Coronary artery (tissue), 2 donors: ENCODE measurements at regions not wholly inside any gene's neighbourhood (a gene's known extent, or its start where the extent isn't known, plus 50 kb on each side); places are given as distances from the start of the nearest gene placed in this dataset.

Source experiments
- DNase-seq: peaks from one replicate; pipeline ENCODE4 v3.0.0-alpha.2; 2017; ENCODE audit warnings: low spot score
- H3K27ac ChIP-seq, 2 donors: fragments of 200-600 bp; sonication (generic); one replicate each; pipeline ENCODE4 v1.5.1; 2016 to 2019
- H3K4me3 ChIP-seq: fragments of 200-600 bp; sonication (generic); 2 replicates; pipeline ENCODE4 v1.5.1; 2016; ENCODE audit warnings: mild to moderate bottlenecking, moderate library complexity
- TF ChIP-seq, protein P1 (sequence below): fragments of 200-600 bp; sonication (generic); IDR thresholded peaks from one replicate; pipeline ENCODE4 v1.5.1; 2019; ENCODE audit warnings: antibody characterized with exemption

DNA sequence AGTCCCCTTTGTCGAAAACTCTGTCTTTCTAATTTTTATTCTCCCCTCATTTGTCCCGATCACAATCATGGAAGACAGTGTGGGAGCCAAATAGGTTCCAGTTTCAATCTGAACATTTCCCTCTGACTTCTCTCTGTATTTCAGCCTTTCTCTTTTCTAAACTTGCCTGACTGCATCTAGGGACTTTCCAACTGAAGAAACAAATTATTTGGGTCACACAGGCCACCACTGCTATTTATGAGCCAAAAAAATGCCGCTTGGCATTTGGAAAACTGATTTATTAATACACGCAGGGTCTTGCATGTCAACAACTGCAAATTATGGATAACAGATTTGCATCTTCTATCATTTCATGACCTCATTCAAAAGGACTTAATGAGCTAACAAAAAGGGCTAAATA, 55.2 kb upstream of the ELAC2 start:
- H3K4me3 ChIP-seq = no peak overlapping the region
- DNase-seq = no peak
- TF ChIP-seq, protein P1, sequence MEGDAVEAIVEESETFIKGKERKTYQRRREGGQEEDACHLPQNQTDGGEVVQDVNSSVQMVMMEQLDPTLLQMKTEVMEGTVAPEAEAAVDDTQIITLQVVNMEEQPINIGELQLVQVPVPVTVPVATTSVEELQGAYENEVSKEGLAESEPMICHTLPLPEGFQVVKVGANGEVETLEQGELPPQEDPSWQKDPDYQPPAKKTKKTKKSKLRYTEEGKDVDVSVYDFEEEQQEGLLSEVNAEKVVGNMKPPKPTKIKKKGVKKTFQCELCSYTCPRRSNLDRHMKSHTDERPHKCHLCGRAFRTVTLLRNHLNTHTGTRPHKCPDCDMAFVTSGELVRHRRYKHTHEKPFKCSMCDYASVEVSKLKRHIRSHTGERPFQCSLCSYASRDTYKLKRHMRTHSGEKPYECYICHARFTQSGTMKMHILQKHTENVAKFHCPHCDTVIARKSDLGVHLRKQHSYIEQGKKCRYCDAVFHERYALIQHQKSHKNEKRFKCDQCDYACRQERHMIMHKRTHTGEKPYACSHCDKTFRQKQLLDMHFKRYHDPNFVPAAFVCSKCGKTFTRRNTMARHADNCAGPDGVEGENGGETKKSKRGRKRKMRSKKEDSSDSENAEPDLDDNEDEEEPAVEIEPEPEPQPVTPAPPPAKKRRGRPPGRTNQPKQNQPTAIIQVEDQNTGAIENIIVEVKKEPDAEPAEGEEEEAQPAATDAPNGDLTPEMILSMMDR = no peak
- H3K27ac ChIP-seq = no peak overlapping the region

DNA sequence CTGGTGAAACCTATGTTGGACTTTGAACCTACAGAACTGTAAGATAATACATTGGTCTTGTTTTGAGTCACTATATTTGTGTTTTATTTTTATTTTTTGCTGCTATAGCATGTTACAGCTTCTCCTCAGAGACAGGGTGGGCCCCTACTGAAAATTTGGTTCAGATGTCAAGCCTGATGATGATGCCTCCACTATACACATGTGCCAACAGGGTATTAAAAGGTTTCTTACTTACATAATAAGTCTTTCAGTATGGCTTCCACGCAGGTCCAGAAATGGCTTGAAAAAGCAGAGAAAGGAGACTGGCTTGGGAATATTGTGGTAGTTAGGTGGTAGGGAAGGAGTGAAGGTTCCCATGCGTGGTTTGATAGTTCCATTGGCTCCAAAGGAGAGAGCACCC, 52.9 kb upstream of the ELAC2 start:
- no peak overlapping the region for H3K4me3 ChIP-seq
- no peak for DNase-seq
- TF ChIP-seq, protein P1 = no peak
- H3K27ac ChIP-seq = no peak overlapping the region

DNA sequence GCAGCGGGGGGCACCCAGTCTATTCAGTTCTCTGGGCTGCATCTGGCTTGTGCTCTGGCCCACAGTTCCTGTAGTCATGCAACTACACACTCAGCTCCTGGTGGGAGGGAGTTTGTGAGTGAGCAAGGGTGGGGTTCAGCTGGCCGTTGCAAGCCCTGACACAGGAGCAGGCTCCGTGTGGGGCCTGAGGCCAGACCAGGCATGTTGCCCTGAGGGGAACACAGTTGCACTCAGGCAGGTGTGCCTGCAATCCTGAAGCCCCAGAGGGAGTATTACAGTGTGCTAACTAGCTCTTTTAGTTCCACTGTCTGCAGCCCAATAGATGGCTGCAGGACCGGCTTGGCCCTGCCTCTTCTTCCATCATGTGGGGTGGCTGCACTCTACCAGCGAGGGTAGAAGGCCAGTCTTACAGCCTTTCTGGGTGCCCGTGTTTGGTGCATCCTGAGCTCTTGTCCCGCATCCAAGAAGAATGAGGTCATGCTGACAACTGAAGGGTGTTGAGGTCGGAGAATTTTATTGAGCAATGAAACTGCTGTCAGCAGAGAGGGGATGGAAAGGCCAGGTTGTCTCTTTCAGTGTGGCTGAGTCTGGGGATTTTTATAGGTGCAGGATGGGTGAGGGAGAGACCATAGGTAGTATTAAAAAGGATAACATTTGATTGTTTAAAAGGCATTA, 49.9 kb upstream of the ELAC2 start:
- DNase-seq = no peak
- H3K27ac ChIP-seq = no peak overlapping the region
- no peak overlapping the region for H3K4me3 ChIP-seq
- TF ChIP-seq, protein P1 = no peak
